ENCODE measurements at regions not wholly inside any gene's neighbourhood (a gene's known extent, or its start where the extent isn't known, plus 50 kb on each side); places are given as distances from the start of the nearest gene placed in this dataset.
"Not testable (repeated sequence)": the region's sequence is repeated elsewhere in the genome, so short reads cannot be mapped to it uniquely, and the experiment has no call there.

DNA sequence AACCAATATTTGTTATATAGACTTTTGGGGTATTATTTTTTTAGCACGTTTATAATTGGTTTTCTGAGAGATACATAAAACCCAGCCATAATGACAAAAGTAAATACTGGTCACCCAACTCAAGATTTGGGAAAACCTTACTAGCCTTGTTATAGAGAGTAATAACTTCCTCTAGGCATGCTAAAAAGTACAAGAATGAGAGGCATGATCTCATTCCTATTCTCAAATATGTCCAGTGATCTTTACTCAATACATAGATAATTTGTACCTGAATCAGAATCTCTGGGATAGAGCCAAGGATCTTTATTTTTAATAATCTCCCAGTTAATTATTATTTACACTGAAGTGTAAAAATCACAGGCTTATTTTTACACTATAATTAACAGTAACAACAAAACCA, 395.5 kb downstream of the TGIF2LY start:
- not testable (repeated sequence) for H3K36me3 ChIP-seq (ENCODE audit: low read depth); H3K27me3 ChIP-seq (ENCODE audit: insufficient read depth, poor library complexity, severe bottlenecking); H3K9me3 ChIP-seq (ENCODE audit: severe bottlenecking); H3K4me1 ChIP-seq (ENCODE audit: insufficient read depth, poor library complexity, severe bottlenecking); DNase-seq (ENCODE audit: low spot score); H3K4me3 ChIP-seq (ENCODE audit: severe bottlenecking)
- H3K27ac ChIP-seq (ENCODE audit: poor library complexity, severe bottlenecking), result peak overlapping the region; percentile 67
- ATAC-seq (ENCODE audit: low read depth), result peak; percentile 50; the same call in 2 of the 3 replicates

GRCh38 chrY:3974983-3975382, 396.1 kb downstream of the TGIF2LY start:
- H3K27me3 ChIP-seq (ENCODE audit: insufficient read depth, poor library complexity, severe bottlenecking); H3K4me1 ChIP-seq (ENCODE audit: insufficient read depth, poor library complexity, severe bottlenecking); H3K9me3 ChIP-seq (ENCODE audit: severe bottlenecking); H3K36me3 ChIP-seq (ENCODE audit: low read depth); H3K4me3 ChIP-seq (ENCODE audit: severe bottlenecking); DNase-seq (ENCODE audit: low spot score): not testable (repeated sequence)
- peak overlapping the region; percentile 82 for H3K27ac ChIP-seq (ENCODE audit: poor library complexity, severe bottlenecking)
- peak; percentile 91 for ATAC-seq (ENCODE audit: low read depth)

- H3K36me3 ChIP-seq (ENCODE audit: low read depth), result not testable (repeated sequence)
- ATAC-seq (ENCODE audit: low read depth), result peak; percentile 58
These were observed 401.9 kb downstream of the TGIF2LY start for GRCh38 chrY:3980812-3981211.

DNA sequence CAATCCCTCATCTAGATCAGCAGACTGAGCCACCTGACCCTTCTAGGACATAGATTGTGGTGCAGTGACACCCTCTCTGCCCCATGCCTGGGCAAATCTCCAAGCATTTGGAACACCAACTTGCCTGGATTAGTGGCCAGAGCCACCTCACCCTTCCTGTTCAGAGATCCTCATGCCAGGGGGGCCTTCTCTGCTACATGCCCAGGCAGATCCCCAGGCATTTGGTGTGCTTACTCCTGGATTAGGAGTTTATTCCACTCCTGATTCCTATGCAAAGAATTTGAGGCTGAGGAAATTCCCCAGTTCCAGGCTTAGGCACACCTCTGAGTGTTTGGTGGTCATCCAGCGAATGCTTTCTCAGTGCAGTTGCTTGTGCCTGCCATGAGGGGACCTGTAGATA, 402.9 kb downstream of the TGIF2LY start:
- ATAC-seq (ENCODE audit: low read depth), result peak; percentile 88
- H3K9me3 ChIP-seq (ENCODE audit: severe bottlenecking); H3K27me3 ChIP-seq (ENCODE audit: insufficient read depth, poor library complexity, severe bottlenecking); H3K4me3 ChIP-seq (ENCODE audit: severe bottlenecking); H3K36me3 ChIP-seq (ENCODE audit: low read depth); H3K4me1 ChIP-seq (ENCODE audit: insufficient read depth, poor library complexity, severe bottlenecking): not testable (repeated sequence)
- peak; percentile 65 for DNase-seq (ENCODE audit: low spot score)
- H3K27ac ChIP-seq (ENCODE audit: poor library complexity, severe bottlenecking), result peak overlapping the region; percentile 69

More at GRCh38 chrY:3980812-3981211, 401.9 kb downstream of the TGIF2LY start:
- not testable (repeated sequence) for H3K27me3 ChIP-seq (ENCODE audit: insufficient read depth, poor library complexity, severe bottlenecking); DNase-seq (ENCODE audit: low spot score); H3K4me3 ChIP-seq (ENCODE audit: severe bottlenecking); H3K9me3 ChIP-seq (ENCODE audit: severe bottlenecking); H3K4me1 ChIP-seq (ENCODE audit: insufficient read depth, poor library complexity, severe bottlenecking)
- peak overlapping the region; percentile 69 for H3K27ac ChIP-seq (ENCODE audit: poor library complexity, severe bottlenecking)

Data from RWPE2 (cell line).